ENCODE measurements at regions not wholly inside any gene's neighbourhood (a gene's known extent, or its start where the extent isn't known, plus 50 kb on each side); places are given as distances from the start of the nearest gene placed in this dataset.
"Not testable (repeated sequence)": the region's sequence is repeated elsewhere in the genome, so short reads cannot be mapped to it uniquely, and the experiment has no call there.

DNA sequence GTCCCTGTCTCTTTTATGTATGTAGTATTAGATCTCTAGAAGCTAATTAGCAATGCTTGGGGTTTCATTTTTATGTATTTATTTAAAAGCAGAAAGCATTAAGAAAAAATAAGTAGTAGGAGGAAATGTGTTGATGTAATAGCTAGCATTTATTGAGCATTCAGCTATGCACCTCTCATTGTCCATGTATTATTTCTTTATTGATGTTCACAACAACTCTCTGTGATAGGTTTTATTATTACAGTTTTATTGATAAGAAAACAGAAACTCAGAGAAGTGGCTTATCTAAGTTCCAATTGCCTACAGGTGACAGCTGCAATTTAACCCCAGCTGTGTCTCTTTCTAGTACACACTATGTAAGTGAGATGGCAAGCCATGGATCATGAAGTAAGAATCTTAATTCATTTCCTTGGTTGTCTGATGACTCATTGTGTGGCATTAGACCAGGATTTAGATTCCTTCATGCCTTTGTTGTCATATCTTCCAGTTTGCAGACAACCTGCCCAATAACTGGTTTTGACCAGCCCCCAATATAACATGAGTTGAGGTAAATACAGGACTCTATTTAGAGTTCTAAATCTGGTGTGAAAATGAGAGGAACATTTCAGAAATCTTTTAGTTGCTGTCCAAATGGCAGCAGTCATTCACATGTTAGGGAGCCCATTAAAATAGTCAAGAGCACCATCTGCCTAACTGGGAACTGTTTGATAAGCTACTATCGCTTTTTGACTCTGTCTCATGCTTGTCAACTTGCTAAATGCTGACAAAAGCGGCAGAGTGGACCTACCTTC, 170.8 kb upstream of the PHACTR1 start:
- H3K79me2 ChIP-seq (ENCODE audit: control insufficient read depth, insufficient read depth, low read length, unreplicated experiment) = no peaks in the 10 kb centered on the region
- no peak overlapping the region for H3K27ac ChIP-seq (ENCODE audit: low read depth, low read length)
- no peak overlapping the region for H3K4me3 ChIP-seq (ENCODE audit: low read depth, low read length)
- peaks cover 18% of the 10 kb centered on the region for H3K4me1 ChIP-seq (ENCODE audit: control insufficient read depth, insufficient read depth, low read length, unreplicated experiment)
- H3K27me3 ChIP-seq (ENCODE audit: insufficient read depth, low read length) = no peaks in the 10 kb centered on the region
- H2AFZ ChIP-seq (ENCODE audit: low read length, unreplicated experiment) = no peak overlapping the region
- no peaks in the 10 kb centered on the region for H3K36me3 ChIP-seq (ENCODE audit: insufficient read depth, low read length)

DNA sequence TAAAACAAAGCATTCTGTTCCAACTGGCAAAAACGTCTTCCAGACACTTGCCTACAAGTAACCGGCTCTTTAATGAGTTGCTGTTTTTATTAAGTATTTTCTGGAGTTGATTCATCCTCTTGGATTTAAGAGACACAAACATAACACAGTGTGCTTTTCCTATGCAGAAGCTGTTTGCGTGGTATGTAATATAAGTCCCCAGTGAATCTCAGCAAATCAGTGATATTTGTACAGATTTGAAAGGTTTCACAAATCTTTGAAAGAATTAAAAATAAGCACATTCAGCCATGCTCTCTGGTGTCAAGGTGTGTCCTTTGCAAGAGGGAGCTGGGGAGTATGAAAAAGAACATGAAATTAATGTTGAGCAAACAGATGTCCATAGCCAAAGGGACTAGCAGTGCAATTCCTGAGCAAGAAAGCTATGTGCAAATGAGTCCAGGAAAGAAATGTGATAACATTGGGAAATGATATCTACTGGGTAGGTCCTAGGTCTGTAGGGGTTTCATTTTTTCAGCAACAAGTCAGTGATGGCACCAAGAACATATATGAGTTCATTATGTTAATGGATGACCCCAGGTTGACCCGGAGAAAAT, 170.1 kb upstream of the PHACTR1 start:
- Histone ChIP-seq H3K4me3 (ENCODE audit: low read depth, low read length) (no peak overlapping the region), H3K27me3 (ENCODE audit: insufficient read depth, low read length) (no peaks in the 10 kb centered on the region), H3K4me1 (ENCODE audit: control insufficient read depth, insufficient read depth, low read length, unreplicated experiment) (peaks cover 18% of the 10 kb centered on the region), H3K79me2 (ENCODE audit: control insufficient read depth, insufficient read depth, low read length, unreplicated experiment) (no peaks in the 10 kb centered on the region), H3K27ac (ENCODE audit: low read depth, low read length) (no peak overlapping the region), H3K36me3 (ENCODE audit: insufficient read depth, low read length) (no peaks in the 10 kb centered on the region), H2AFZ (ENCODE audit: low read length, unreplicated experiment) (no peak overlapping the region)

DNA sequence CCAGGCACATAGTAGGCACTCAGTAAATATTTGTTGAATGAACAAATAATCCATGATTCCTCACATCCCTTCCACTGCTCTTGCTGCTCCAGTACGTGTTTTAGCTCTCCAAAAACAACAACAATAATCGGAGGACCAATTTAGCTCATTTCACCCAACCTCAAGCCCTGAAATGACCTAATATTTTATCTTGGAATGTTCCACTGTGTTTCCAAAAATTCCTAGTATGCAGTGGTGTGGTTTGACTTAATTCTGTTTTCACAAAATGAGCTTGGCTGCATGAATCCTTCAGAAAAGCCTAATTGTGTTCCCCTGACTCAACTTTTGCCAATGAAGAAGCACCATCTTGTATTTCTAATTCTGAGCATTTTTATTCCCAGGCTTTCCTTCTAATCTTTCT, 168.0 kb upstream of the PHACTR1 start:
- H2AFZ ChIP-seq (ENCODE audit: low read length, unreplicated experiment) = no peak overlapping the region
- H3K36me3 ChIP-seq (ENCODE audit: insufficient read depth, low read length) = no peaks in the 10 kb centered on the region
- H3K4me1 ChIP-seq (ENCODE audit: control insufficient read depth, insufficient read depth, low read length, unreplicated experiment) = peaks cover 18% of the 10 kb centered on the region
- H3K27me3 ChIP-seq (ENCODE audit: insufficient read depth, low read length) = no peaks in the 10 kb centered on the region
- H3K79me2 ChIP-seq (ENCODE audit: control insufficient read depth, insufficient read depth, low read length, unreplicated experiment) = no peaks in the 10 kb centered on the region
- no peak overlapping the region for H3K4me3 ChIP-seq (ENCODE audit: low read depth, low read length)
- no peak overlapping the region for H3K27ac ChIP-seq (ENCODE audit: low read depth, low read length)

DNA sequence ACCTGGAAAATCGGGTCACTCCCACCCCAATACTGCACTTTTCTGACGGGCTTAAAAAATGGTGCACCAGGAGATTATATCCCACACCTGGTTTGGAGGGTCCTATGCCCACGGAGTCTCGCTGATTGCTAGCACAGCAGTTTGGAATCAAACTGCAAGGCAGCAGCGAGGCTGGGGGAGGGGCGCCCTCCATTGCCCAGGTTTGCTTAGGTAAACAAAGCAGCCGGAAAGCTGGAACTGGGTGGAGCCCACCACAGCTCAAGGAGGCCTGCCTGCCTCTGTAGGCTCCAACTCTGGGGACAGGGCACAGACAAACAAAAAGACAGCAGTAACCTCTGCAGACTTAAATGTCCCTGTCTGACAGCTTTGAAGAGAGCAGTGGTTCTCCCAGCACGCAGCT, 167.1 kb upstream of the PHACTR1 start:
- H3K27me3 ChIP-seq (ENCODE audit: insufficient read depth, low read length); H3K79me2 ChIP-seq (ENCODE audit: control insufficient read depth, insufficient read depth, low read length, unreplicated experiment); H3K27ac ChIP-seq (ENCODE audit: low read depth, low read length); H2AFZ ChIP-seq (ENCODE audit: low read length, unreplicated experiment); H3K4me3 ChIP-seq (ENCODE audit: low read depth, low read length); H3K36me3 ChIP-seq (ENCODE audit: insufficient read depth, low read length): not testable (repeated sequence)
- H3K4me1 ChIP-seq (ENCODE audit: control insufficient read depth, insufficient read depth, low read length, unreplicated experiment) = peaks cover 18% of the 10 kb centered on the region

DNA sequence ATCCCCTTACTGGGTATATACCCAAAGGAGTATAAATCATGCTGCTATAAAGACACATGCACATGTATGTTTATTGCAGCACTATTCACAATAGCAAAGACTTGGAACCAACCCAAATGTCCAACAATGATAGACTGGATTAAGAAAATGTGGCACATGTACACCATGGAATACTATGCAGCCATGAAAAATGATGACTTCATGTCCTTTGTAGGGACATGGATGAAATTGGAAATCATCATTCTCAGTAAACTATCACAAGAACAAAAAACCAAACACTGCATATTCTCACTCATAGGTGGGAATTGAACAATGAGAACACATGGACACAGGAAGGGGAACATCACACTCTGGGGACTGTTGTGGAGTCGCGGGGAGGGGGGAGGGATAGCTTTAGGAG, 161.7 kb upstream of the PHACTR1 start:
- not testable (repeated sequence) for H3K27me3 ChIP-seq (ENCODE audit: insufficient read depth, low read length); H3K27ac ChIP-seq (ENCODE audit: low read depth, low read length); H3K36me3 ChIP-seq (ENCODE audit: insufficient read depth, low read length); H2AFZ ChIP-seq (ENCODE audit: low read length, unreplicated experiment); H3K4me3 ChIP-seq (ENCODE audit: low read depth, low read length); H3K79me2 ChIP-seq (ENCODE audit: control insufficient read depth, insufficient read depth, low read length, unreplicated experiment); H3K4me1 ChIP-seq (ENCODE audit: control insufficient read depth, insufficient read depth, low read length, unreplicated experiment)

DNA sequence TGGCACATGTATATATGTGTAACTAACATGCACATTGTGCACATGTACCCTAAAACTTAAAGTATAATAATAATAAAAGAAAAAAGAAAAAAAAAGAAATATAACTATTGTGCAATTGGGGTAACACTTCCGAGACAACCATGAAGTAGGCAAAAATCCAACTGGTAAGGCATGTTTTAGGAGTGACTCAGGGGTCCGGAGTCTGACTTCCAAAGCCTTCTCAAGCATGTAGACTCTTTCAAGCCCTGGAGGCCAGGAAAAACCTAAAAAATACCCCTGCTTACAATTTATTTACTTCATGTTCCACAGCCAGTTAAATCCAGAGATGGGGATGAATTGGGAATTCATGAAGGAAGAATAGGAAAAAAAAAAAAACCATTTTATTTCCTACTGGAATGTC, 161.3 kb upstream of the PHACTR1 start:
- no peak overlapping the region for H2AFZ ChIP-seq (ENCODE audit: low read length, unreplicated experiment)
- H3K27ac ChIP-seq (ENCODE audit: low read depth, low read length) = no peak overlapping the region; the same call in 1 of the 2 replicates
- no peaks in the 10 kb centered on the region for H3K79me2 ChIP-seq (ENCODE audit: control insufficient read depth, insufficient read depth, low read length, unreplicated experiment)
- peaks cover 3% of the 10 kb centered on the region for H3K4me1 ChIP-seq (ENCODE audit: control insufficient read depth, insufficient read depth, low read length, unreplicated experiment)
- no peaks in the 10 kb centered on the region for H3K36me3 ChIP-seq (ENCODE audit: insufficient read depth, low read length)
- H3K27me3 ChIP-seq (ENCODE audit: insufficient read depth, low read length) = no peaks in the 10 kb centered on the region
- no peak overlapping the region for H3K4me3 ChIP-seq (ENCODE audit: low read depth, low read length)

DNA sequence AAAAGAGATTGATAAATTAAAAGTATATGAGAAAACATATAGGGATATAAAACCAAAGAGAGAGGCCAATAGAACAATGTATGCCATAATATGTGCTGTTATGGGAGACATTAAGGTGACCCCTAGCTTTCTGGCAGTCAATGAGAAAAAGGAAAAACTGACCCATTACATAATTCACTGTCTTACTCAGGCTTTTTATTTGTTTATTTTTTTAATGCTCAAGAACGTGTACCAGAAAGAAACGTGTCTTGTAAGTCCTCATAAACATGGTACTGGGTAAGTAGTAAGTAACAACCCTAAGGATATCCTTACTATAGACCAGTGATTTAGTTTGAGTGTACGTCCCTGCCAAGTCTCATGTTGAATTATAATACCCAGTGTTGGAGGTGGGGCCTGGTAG, 160.8 kb upstream of the PHACTR1 start:
- Histone ChIP-seq H3K79me2 (ENCODE audit: control insufficient read depth, insufficient read depth, low read length, unreplicated experiment) (no peaks in the 10 kb centered on the region), H3K27ac (ENCODE audit: low read depth, low read length) (no peak overlapping the region), H3K4me3 (ENCODE audit: low read depth, low read length) (no peak overlapping the region), H3K27me3 (ENCODE audit: insufficient read depth, low read length) (no peaks in the 10 kb centered on the region), H3K4me1 (ENCODE audit: control insufficient read depth, insufficient read depth, low read length, unreplicated experiment) (peaks cover 3% of the 10 kb centered on the region), H2AFZ (ENCODE audit: low read length, unreplicated experiment) (no peak overlapping the region), H3K36me3 (ENCODE audit: insufficient read depth, low read length) (no peaks in the 10 kb centered on the region)

DNA sequence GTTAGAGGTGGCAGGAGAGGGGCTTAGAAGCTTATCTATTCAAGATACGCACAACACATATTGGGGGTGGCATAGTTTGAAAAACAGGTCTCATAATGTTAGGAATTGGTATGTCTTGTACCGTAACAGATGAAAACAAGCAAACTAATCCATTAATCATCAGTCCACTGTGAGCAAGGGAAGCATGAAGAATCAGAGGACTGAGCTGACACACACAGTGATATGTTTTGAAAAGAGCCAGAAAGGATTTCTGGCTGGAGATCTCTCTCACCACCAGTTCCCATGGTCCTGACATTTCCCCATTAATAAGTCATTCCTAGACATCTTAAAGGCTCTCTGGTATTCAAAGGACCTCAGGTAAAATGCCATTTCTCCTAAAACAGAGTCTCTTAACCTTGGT, 158.8 kb upstream of the PHACTR1 start:
- H3K79me2 ChIP-seq (ENCODE audit: control insufficient read depth, insufficient read depth, low read length, unreplicated experiment) = no peaks in the 10 kb centered on the region
- no peaks in the 10 kb centered on the region for H3K36me3 ChIP-seq (ENCODE audit: insufficient read depth, low read length)
- no peaks in the 10 kb centered on the region for H3K27me3 ChIP-seq (ENCODE audit: insufficient read depth, low read length)
- H3K27ac ChIP-seq (ENCODE audit: low read depth, low read length) = no peak overlapping the region
- H3K4me1 ChIP-seq (ENCODE audit: control insufficient read depth, insufficient read depth, low read length, unreplicated experiment) = peaks cover 3% of the 10 kb centered on the region
- H3K4me3 ChIP-seq (ENCODE audit: low read depth, low read length) = no peak overlapping the region
- H2AFZ ChIP-seq (ENCODE audit: low read length, unreplicated experiment) = no peak overlapping the region

DNA sequence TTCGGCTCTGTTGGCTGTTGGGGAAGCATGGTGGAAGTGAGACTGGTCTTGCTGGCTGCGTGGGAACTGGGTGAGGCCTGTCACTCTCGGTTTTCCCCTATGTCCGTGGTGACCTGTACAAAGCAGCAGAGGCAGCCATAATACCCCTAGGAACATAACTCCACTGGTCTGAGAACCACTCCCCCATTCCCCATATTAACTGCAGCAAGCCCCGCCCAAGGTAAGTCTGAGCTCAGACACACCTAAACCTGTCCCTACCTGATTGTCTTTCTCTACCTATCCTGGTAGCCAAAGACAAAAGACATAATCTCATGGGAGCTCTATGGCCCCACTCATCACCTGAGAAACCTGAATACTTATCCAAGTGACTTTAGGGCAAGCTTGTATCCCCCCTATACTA, 156.3 kb upstream of the PHACTR1 start:
- H3K4me3 ChIP-seq (ENCODE audit: low read depth, low read length) = no peak overlapping the region
- H3K4me1 ChIP-seq (ENCODE audit: control insufficient read depth, insufficient read depth, low read length, unreplicated experiment) = peaks cover 2% of the 10 kb centered on the region
- H3K27me3 ChIP-seq (ENCODE audit: insufficient read depth, low read length) = no peaks in the 10 kb centered on the region
- no peak overlapping the region for H2AFZ ChIP-seq (ENCODE audit: low read length, unreplicated experiment)
- H3K27ac ChIP-seq (ENCODE audit: low read depth, low read length) = no peak overlapping the region
- H3K79me2 ChIP-seq (ENCODE audit: control insufficient read depth, insufficient read depth, low read length, unreplicated experiment) = no peaks in the 10 kb centered on the region
- H3K36me3 ChIP-seq (ENCODE audit: insufficient read depth, low read length) = no peaks in the 10 kb centered on the region

DNA sequence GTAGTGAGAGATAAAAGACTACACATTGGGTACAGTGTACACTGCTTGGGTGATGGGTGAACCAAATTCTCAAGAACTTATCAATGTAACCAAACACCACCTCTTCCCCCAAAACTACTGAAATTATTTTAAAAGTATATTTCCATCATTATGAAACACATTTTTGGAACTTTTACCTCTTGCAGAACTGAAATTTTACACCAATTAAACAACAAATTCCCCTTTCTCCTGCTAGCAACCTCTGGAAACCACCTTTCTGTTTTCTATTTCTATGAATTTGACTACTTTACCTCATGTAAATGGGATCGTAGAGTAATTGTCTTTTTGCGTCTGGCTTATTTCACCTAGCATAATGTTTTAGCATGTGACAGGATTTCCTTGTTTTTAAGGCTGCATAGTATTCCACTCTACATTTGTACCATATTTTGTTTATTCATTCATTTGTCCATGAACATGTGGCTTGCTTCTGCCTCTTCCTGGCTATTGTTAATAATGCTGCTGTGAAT, 149.9 kb upstream of the PHACTR1 start:
- Histone ChIP-seq H3K36me3 (ENCODE audit: insufficient read depth, low read length) (no peaks in the 10 kb centered on the region), H3K27ac (ENCODE audit: low read depth, low read length) (no peak overlapping the region), H3K27me3 (ENCODE audit: insufficient read depth, low read length) (no peaks in the 10 kb centered on the region), H3K4me1 (ENCODE audit: control insufficient read depth, insufficient read depth, low read length, unreplicated experiment) (peaks cover 4% of the 10 kb centered on the region), H3K79me2 (ENCODE audit: control insufficient read depth, insufficient read depth, low read length, unreplicated experiment) (no peaks in the 10 kb centered on the region), H3K4me3 (ENCODE audit: low read depth, low read length) (no peak overlapping the region), H2AFZ (ENCODE audit: low read length, unreplicated experiment) (no peak overlapping the region)

DNA sequence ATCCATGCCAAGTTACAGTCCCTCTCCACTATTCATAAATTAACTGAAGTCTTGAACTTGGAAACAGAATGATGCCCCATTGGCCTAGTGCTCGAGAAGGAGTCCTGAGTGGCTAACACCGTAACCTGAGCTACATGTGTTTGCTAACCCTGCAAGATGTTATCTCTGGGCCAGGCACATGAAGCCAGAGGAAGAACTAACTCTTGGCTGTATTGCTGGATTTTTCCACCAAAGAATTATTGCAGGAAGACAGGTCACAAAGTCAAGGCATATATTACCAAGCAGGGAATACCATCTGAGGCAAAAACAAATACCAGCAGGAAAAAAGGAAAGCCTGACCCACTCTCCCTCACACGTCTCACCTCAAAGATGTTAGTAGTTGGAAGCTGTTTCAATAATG, 148.9 kb upstream of the PHACTR1 start:
- no peaks in the 10 kb centered on the region for H3K79me2 ChIP-seq (ENCODE audit: control insufficient read depth, insufficient read depth, low read length, unreplicated experiment)
- H3K27ac ChIP-seq (ENCODE audit: low read depth, low read length) = no peak overlapping the region
- H2AFZ ChIP-seq (ENCODE audit: low read length, unreplicated experiment) = no peak overlapping the region
- peaks cover 7% of the 10 kb centered on the region for H3K4me1 ChIP-seq (ENCODE audit: control insufficient read depth, insufficient read depth, low read length, unreplicated experiment)
- H3K27me3 ChIP-seq (ENCODE audit: insufficient read depth, low read length) = no peaks in the 10 kb centered on the region
- no peaks in the 10 kb centered on the region for H3K36me3 ChIP-seq (ENCODE audit: insufficient read depth, low read length)
- H3K4me3 ChIP-seq (ENCODE audit: low read depth, low read length) = no peak overlapping the region

Measured in ACC112 (cell line).